Stimulated activated CD4-positive, alpha-beta T cell treated with anti-CD3 and anti-CD28 coated beads, Interleukin-15, amount 100 ng/mL, for 24 hours (primary cell): ENCODE measurements at regions not wholly inside any gene's neighbourhood (a gene's known extent, or its start where the extent isn't known, plus 50 kb on each side); places are given as distances from the start of the nearest gene placed in this dataset.

Experiments
- DNase-seq: peaks from one replicate; pipeline ENCODE4 v3.0.0-alpha.2; 2020

DNA sequence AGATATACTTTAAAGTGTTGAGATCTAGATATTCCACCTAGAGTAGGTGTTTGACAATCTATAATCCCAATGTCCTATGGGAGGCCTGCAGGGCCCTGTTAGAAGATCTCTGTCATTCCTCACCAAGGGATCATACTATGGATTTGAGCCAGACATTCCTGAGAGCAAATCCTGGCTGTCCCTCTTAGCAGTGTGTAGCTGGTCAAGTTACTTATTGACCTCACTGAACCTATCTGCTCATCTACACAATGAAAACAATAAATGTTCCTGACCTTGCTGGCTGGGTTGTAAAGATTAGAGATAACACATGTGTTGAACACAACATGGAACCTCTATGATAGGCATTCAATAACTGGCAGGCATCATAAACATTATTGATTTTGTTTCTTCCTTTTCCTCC is 265.6 kb upstream of the ATP11B start:
- DNase-seq: no peak

- no peak for DNase-seq
These were observed 263.0 kb upstream of the ATP11B start for GRCh38 chr3:182530316-182530715.

DNA sequence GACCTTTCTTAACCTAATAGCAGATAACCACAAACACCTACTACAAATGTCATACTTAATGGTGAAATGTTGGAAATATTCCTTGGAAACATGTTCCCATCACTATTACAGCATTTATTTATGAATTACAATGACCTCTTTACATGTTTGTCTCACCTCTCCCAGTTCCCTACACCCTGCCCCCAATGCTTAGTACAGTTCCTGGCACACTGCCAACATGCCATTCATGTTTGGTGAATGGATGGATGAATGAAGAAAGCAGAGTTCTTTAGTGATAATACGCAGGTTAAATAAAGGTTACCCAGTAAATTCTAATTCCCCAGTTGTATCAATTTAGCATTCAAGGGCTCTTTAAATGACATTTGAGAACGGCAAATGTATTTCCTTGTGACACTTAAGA is 259.9 kb upstream of the ATP11B start:
- DNase-seq: no peak

DNA sequence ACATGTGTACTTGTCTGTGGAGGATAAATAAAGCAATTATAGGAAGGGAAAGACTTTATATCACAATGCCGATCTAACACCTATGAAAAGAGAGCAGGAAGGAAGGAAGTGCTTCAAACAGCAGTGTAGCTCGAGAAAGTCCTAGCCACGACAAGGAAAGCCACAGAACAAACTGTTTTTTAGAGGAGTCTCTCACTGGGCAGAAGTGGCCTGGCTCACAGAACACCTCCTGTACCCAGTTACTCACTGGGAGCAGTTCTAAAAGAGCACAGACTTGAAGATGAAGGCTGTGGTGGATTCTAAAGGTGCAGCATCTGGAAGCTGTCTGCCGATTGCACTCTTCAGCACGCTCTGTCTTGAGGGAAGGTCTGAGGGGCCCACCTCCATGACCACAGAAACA is 248.8 kb upstream of the ATP11B start:
- no peak for DNase-seq

- no peak for DNase-seq
These were observed 231.0 kb upstream of the ATP11B start for GRCh38 chr3:182562274-182562673.

DNA sequence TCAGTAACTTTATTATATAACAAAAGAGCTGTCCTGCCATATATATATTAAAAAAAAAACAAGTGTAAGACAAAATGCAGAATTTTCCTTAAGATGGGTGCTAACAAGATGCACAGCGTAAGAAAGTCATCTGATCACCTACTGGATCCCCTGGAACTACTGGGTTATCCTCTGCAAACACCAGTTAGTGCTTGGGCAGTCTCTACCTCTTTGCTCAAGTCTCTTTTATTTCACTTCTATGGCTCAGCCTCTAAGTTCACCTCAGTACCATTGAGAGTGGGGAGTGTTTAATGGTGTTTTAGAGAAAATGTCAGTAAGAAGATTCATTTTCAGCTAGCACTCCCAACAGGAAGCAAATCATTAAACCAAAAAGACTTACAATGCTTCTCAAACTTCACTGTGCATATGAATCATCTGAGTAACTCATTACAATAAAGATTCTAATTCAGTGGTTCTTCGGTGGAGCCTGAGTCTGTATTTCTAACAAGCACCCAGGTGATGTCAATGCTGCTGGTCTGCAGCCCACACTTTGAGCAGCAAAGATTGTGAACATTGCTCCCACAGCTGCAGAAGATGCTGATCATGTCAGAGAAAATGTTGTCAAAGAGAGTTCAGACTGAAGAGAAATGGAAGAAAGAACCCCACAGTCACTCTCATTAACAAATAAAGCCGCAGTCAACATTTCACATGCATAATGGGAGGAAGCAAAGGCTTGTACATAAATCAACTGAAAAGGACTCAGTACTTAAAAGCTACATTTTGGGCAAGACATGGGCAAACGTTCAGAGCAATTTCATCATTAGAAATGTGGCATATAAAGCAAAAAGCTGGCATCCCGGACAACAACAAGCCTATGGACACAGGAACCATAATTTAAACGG is 227.1 kb upstream of the ATP11B start:
- no peak for DNase-seq

DNA sequence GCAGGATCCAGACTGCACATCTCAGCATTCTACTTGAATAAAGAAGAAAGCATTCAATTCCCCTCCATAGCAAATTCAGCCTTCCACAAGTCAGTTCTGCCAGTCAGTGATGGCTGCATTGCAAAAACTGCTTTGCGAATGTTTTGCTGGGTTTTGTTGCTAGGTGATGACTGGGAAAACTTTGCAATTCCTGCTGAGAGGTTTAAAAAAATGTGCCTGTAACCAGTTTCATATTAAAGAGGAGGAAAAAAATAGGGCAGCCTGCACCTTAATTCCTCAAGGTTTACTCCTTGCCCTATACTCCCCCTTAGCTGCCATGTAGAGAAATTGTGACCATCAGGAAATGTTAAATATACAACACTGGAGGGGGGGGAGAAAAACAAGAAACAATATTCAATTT is 225.6 kb upstream of the ATP11B start:
- DNase-seq: no peak

- no peak for DNase-seq
These were observed 225.0 kb upstream of the ATP11B start for GRCh38 chr3:182568261-182568660.

GRCh38 chr3:182568876-182569275 is 224.4 kb upstream of the ATP11B start:
- no peak for DNase-seq

- no peak for DNase-seq
These were observed 222.2 kb upstream of the ATP11B start for GRCh38 chr3:182570946-182571594.

- no peak for DNase-seq
These were observed 217.4 kb upstream of the ATP11B start for GRCh38 chr3:182575941-182576340.

DNA sequence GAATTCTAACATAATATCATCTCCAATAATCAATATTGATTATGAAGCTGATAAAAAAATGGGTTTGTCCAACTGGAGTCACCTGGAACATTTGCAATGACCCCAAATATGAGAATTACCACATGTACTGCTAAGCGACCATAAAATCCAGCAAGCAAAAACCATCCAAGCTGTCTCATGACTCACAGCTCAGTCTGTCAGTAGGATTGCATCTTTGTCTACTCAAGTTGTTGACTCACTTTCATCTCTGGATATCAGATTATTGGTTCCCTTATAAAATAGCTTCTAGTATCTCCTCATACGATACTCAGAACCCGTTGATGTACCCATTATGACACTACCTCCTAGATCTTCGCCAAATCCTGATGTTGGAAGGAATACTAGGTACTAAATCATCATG is 209.8 kb upstream of the ATP11B start:
- no peak for DNase-seq

DNA sequence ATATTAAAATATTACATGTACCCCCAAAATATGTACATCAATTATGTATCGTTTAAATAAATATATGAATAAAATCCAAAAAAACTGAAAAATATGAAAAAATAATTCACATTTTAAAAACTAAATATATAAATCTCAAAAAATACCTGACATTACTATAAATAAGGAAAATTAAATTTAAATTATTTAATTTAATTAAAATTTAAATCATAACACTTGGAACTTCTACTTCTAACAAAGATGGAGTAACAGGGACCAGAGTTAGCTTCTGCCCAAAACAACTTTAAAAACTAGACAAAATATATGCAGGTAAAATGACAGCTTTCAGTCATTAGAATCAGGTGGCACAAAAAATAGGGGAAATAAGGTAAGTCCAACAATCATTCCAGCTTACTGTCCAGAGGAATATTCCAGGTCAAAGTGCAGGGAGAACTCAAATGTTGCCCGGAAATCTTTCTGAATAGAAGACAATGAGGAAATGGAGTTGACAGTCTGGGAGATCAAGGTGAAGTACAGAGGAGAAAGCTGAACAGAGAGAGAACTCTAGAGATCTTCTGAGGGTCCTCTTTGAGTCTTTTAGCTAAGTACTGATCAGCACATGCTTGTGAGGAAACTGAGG is 207.7 kb upstream of the ATP11B start:
- no peak for DNase-seq

- DNase-seq: no peak
These were observed 200.6 kb upstream of the ATP11B start for GRCh38 chr3:182592747-182593146.

DNA sequence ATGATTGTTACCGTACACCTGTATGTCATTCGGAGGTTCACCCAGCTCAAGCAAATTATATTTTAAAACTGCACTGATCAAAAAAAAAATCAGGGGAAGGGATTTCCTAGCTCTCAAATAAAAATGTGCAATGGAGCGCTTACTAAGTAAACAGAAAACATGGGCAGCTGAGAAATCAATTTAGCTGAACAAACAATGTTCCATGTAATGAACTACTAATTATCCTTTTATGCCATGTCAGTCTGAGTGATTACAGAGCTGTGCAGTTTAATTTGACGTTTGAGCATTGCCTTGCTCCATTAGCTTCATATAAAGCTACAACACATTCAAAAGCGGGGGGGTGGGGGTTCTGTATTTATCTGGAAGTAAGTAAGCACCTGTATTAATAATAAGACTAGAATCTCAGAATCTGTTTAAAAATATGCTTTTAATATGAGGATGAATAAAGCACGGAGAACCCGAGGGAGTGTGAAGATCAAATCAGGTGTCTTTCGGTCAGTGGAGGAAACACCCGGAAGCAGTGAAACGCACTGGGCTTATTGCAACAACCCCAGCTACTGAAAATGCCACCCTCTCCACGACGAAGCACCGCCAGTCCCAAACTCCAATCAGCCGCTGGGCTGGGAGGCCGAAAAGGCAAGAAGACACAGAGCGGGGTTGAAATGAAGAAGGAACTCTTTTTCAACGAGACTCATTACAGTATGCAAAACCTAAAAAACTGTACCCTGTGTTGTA is 196.5 kb upstream of the ATP11B start:
- DNase-seq: no peak

DNA sequence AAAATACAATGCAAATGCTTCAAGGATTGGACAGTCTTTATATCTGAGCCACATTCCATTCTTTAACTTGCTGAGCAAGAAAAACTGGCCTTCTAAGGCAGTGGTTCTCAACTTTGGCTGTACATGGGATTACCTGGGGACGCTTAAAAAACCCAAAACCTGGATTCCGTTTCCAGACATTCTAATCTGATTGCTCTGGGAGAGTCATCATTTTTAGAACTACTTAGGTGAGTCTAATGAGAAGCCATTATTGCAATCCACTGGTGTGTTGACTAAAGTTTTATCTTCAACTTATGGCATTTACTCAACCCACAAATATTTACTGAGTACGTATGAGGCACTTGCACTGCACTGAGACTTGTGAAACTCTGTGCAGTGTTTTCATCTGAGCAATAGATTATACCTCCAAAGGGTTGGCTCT is 195.7 kb upstream of the ATP11B start:
- DNase-seq: no peak

DNA sequence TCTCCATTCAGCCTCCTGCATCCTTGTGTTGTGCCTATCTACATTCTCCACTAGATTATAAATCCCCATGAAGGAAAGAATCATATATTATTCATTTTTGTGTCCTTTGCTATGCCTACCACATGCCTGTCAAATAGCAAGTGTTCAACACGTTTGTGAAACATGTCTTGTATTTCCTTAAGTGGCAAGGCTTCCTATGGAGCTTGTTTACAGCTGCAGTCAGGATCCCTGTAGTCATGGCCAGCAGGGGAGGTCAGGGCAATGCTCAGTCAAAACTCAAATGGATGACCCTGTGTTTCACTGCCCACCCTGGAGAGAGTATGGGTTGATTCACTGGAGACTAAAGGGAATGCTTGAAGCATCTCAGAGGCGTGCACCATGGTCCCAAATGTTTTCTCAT is 191.7 kb upstream of the ATP11B start:
- DNase-seq: no peak

DNA sequence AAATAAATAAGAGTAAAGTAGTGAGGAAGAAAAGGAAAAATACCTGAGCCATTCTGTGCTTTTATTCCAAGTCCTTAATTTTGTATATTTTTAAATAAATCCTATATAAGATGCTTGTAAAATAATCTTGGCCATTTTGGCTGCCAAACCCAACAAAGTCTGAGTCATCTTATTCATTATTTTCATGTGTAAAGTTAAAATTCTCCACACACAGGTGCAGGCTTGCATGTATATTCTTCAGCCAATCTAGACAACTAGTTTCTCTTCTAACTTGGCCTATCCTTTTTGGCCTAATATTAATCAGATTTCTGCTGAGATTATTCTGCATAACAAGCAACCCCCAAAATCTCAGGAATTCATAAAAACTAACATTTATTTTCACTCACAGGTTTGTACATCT is 189.8 kb upstream of the ATP11B start:
- no peak for DNase-seq

- no peak for DNase-seq
These were observed 187.3 kb upstream of the ATP11B start for GRCh38 chr3:182605882-182606611.

- no peak for DNase-seq
These were observed 186.3 kb upstream of the ATP11B start for GRCh38 chr3:182606905-182607504.

DNA sequence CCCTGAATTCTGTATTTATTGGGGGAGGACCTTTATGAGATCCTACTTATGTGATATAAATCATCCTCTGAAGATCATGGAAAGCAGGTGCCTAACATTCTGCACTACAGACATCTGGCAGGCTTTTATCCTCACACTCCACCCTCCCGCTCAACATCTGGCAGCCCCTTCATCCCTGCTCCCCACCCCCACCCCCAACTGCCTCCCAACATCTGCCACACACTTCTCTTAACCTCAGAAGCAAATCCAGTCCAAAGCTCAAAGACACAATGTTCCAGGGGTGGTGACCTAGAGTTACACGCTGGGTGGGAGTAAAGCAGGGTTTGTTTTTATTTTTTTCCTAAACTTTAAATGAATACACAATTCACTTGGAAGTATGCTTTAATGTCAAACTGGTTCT is 184.5 kb upstream of the ATP11B start:
- DNase-seq: no peak

DNA sequence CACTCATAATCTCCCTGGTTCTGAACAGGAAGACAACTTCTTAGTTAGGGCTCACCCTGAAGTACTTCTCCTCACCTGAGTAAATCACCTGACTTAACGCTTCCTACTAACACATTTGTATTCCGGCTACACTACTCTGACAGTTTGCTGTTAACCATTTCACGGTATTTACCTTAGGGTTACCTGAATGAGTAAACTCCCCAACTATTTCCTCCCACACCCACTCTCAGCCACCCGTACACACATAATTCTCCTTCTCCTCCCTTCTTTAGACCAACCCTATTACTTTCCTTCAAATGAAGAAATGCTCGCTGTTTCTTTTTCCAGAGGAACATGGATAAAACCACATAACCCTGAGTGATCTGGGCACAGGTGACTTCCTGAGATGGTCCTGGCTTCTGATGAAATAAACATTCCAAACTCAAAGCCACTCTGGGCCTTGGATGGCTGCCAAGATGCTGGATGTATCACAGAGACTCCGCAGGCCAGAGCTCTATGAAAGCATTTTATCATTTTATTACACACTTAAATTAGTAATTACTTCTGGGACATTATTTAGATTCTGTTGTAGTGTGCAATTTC is 183.6 kb upstream of the ATP11B start:
- DNase-seq: no peak
